Lung (tissue), 11 donors: ENCODE measurements at regions not wholly inside any gene's neighbourhood (a gene's known extent, or its start where the extent isn't known, plus 50 kb on each side); places are given as distances from the start of the nearest gene placed in this dataset.

ENCODE experiments used
- ATAC-seq: fragments of 200-7000 bp; cut with Tn5 transposase; one replicate; pipeline ENCODE4 v1.9.1; 2020; ENCODE audit warnings: moderate number of reproducible peaks; ENCODE audit not compliant: insufficient read depth, low FRiP score
- DNase-seq, 3 donors: peaks; one replicate each; pipeline ENCODE4 v3.0.0-alpha.2; 2013 to 2017
- H3K27ac ChIP-seq, 2 donors: one replicate each; pipeline ENCODE4 v1.5.1; 2013; ENCODE audit warnings: mild to moderate bottlenecking in 2 of 2, moderate library complexity in 2 of 2, control low read depth in 1 of 2, inconsistent platforms in 1 of 2, low read depth in 1 of 2, low read length in 1 of 2
- H3K27me3 ChIP-seq, 3 donors: one replicate each; pipeline ENCODE4 v1.5.1; 2013; ENCODE audit warnings: low read length in 2 of 3; ENCODE audit not compliant: control insufficient read depth in 3 of 3, insufficient read depth in 3 of 3
- H3K36me3 ChIP-seq, 4 donors: one replicate each; pipeline ENCODE4 v1.5.1; 2013; ENCODE audit warnings: low read length in 4 of 4, mild to moderate bottlenecking in 1 of 4, moderate library complexity in 1 of 4; ENCODE audit not compliant: control insufficient read depth in 4 of 4, insufficient read depth in 4 of 4
- H3K4me1 ChIP-seq, 5 donors: one replicate each; pipeline ENCODE4 v1.5.1; 2013; ENCODE audit warnings: low read length in 5 of 5, mild to moderate bottlenecking in 2 of 5, moderate library complexity in 1 of 5; ENCODE audit not compliant: control insufficient read depth in 5 of 5, insufficient read depth in 5 of 5
- H3K4me3 ChIP-seq: one replicate; pipeline ENCODE4 v1.5.1; 2013; ENCODE audit warnings: mild to moderate bottlenecking, control low read depth, moderate library complexity
- H3K9ac ChIP-seq, 2 donors: one replicate each; pipeline ENCODE4 v1.5.1; 2013; ENCODE audit warnings: low read length in 2 of 2, control low read depth in 1 of 2; ENCODE audit not compliant: insufficient read depth in 1 of 2
- H3K9me3 ChIP-seq, 4 donors: one replicate each; pipeline ENCODE4 v1.5.1; 2013; ENCODE audit warnings: low read length in 3 of 4, mild to moderate bottlenecking in 1 of 4, moderate library complexity in 1 of 4; ENCODE audit not compliant: control insufficient read depth in 4 of 4, insufficient read depth in 3 of 4
- CTCF ChIP-seq: IDR thresholded peaks from 2 replicates; pipeline ENCODE4 v1.5.1; 2012; ENCODE audit warnings: mild to moderate bottlenecking; ENCODE audit errors: control extremely low read depth, extremely low read depth
- WGBS, 2 donors: extraction: QIAGEN DNeasy Blood & Tissue Kit; methylation state at CpG; one replicate each; pipeline ENCODE4 v1.1.7; 2013; 5-methylcytosine and 5-hydroxymethylcytosine counted together
- donor health status: control.
- donor health status: control.
- donor health status: Bipolar disorder and iron deficiency.
- donor health status: healthy.
- donor health status: DM: yes; HTN: yes; CAD: no.

- Histone ChIP-seq H3K27ac (no peak overlapping the region), H3K27me3 (no peaks in the 10 kb centered on the region), H3K36me3 (no peaks in the 10 kb centered on the region), H3K9ac (no peak overlapping the region), H3K4me3 (no peak overlapping the region), H3K4me1 (peaks cover 0 to 5% (median 0%) of the 10 kb centered on the region in 5 donors), H3K9me3 (no peaks in the 10 kb centered on the region)
- ATAC-seq = no peak
- 79 to 84% methylated on average over 2 of the region's 2 CpGs for WGBS, 2 donors
- no peak for TF ChIP-seq CTCF
- no peak for DNase-seq
Measured at GRCh38 chr1:83026745-83027144, 972.2 kb downstream of the TTLL7 start.

GRCh38 chr1:83024251-83024767 lies 974.6 kb downstream of the TTLL7 start:
- Histone ChIP-seq H3K9me3 (peaks cover 0 to 9% (median 0%) of the 10 kb centered on the region in 4 donors), H3K27me3 (no peaks in the 10 kb centered on the region), H3K4me1 (peaks cover 0 to 5% (median 0%) of the 10 kb centered on the region in 5 donors), H3K27ac (no peak overlapping the region), H3K4me3 (no peak overlapping the region), H3K36me3 (no peaks in the 10 kb centered on the region), H3K9ac (no peak overlapping the region)
- no peak for TF ChIP-seq CTCF
- no peak for ATAC-seq
- no peak for DNase-seq
- WGBS, 2 donors = 93 to 98% methylated on average over 2 of the region's 2 CpGs

- no peak for TF ChIP-seq CTCF
- WGBS, 2 donors = 76 to 79% methylated on average over 2 of the region's 2 CpGs
Measured at GRCh38 chr1:83023212-83023611, 975.7 kb downstream of the TTLL7 start.

GRCh38 chr1:83022206-83022605 lies 976.7 kb downstream of the TTLL7 start:
- 90 to 100% methylated on average over 1 of the region's 1 CpG for WGBS, 2 donors
- peaks cover 0 to 10% (median 5%) of the 10 kb centered on the region in 5 donors for H3K4me1 ChIP-seq
- H3K27ac ChIP-seq = no peak overlapping the region
- H3K27me3 ChIP-seq = no peaks in the 10 kb centered on the region
- TF ChIP-seq CTCF = no peak
- H3K9me3 ChIP-seq = peaks cover 0 to 9% (median 0%) of the 10 kb centered on the region in 4 donors
- no peak overlapping the region for H3K9ac ChIP-seq
- H3K4me3 ChIP-seq = no peak overlapping the region
- no peak for ATAC-seq
- H3K36me3 ChIP-seq = no peaks in the 10 kb centered on the region
- no peak for DNase-seq

More at GRCh38 chr1:83023212-83023611, 975.7 kb downstream of the TTLL7 start:
- H3K36me3 ChIP-seq = no peaks in the 10 kb centered on the region
- no peaks in the 10 kb centered on the region for H3K27me3 ChIP-seq
- no peak overlapping the region for H3K9ac ChIP-seq
- ATAC-seq = no peak
- DNase-seq = no peak
- peaks cover 0 to 5% (median 0%) of the 10 kb centered on the region in 5 donors for H3K4me1 ChIP-seq
- peaks cover 0 to 9% (median 0%) of the 10 kb centered on the region in 4 donors for H3K9me3 ChIP-seq
- no peak overlapping the region for H3K27ac ChIP-seq
- H3K4me3 ChIP-seq = no peak overlapping the region
